NCI-H69 (cell line): ENCODE measurements at regions not wholly inside any gene's neighbourhood (a gene's known extent, or its start where the extent isn't known, plus 50 kb on each side); places are given as distances from the start of the nearest gene placed in this dataset.
"Not testable (repeated sequence)": the region's sequence is repeated elsewhere in the genome, so short reads cannot be mapped to it uniquely, and the experiment has no call there.

Experiments used
- DNase-seq: peaks from one replicate; lab custom pipeline; 2025; lab: John Stamatoyannopoulos, UW

- DNase-seq = no peak
These were observed 236.0 kb upstream of the SPHKAP start for GRCh38 chr2:228417526-228417925.

- no peak for DNase-seq
These were observed 228.6 kb upstream of the SPHKAP start for GRCh38 chr2:228410061-228410460.

GRCh38 chr2:228409493-228409892 is 228.0 kb upstream of the SPHKAP start:
- DNase-seq = no peak

GRCh38 chr2:228408529-228409227 is 227.2 kb upstream of the SPHKAP start:
- DNase-seq = no peak

- no peak for DNase-seq
These were observed 226.3 kb upstream of the SPHKAP start for GRCh38 chr2:228407821-228408220.

GRCh38 chr2:228401065-228401912 is 219.8 kb upstream of the SPHKAP start:
- DNase-seq = no peak

- no peak for DNase-seq
These were observed 206.3 kb upstream of the SPHKAP start for GRCh38 chr2:228387776-228388175.

GRCh38 chr2:228378696-228379425 is 197.4 kb upstream of the SPHKAP start:
- DNase-seq = no peak

- no peak for DNase-seq
These were observed 196.7 kb upstream of the SPHKAP start for GRCh38 chr2:228378233-228378632.

GRCh38 chr2:228377533-228377932 is 196.0 kb upstream of the SPHKAP start:
- no peak for DNase-seq

GRCh38 chr2:228374741-228375140 is 193.3 kb upstream of the SPHKAP start:
- DNase-seq = no peak

GRCh38 chr2:228373191-228373590 is 191.7 kb upstream of the SPHKAP start:
- DNase-seq = no peak

GRCh38 chr2:228372212-228372611 is 190.7 kb upstream of the SPHKAP start:
- no peak for DNase-seq

GRCh38 chr2:228369400-228370031 is 188.0 kb upstream of the SPHKAP start:
- DNase-seq = no peak

GRCh38 chr2:228367356-228367755 is 185.9 kb upstream of the SPHKAP start:
- DNase-seq = peak; percentile 9

GRCh38 chr2:228359473-228359872 is 178.0 kb upstream of the SPHKAP start:
- DNase-seq = no peak

GRCh38 chr2:228355897-228356296 is 174.4 kb upstream of the SPHKAP start:
- no peak for DNase-seq

GRCh38 chr2:228352980-228353379 is 171.5 kb upstream of the SPHKAP start:
- not testable (repeated sequence) for DNase-seq

GRCh38 chr2:228352048-228352447 is 170.6 kb upstream of the SPHKAP start:
- peak; percentile 38 for DNase-seq

- no peak for DNase-seq
These were observed 167.1 kb upstream of the SPHKAP start for GRCh38 chr2:228348516-228349064.

GRCh38 chr2:228344531-228344930 is 163.0 kb upstream of the SPHKAP start:
- DNase-seq = no peak

- no peak for DNase-seq
These were observed 158.0 kb upstream of the SPHKAP start for GRCh38 chr2:228339525-228339924.
